ENCODE measurements at regions not wholly inside any gene's neighbourhood (a gene's known extent, or its start where the extent isn't known, plus 50 kb on each side); places are given as distances from the start of the nearest gene placed in this dataset.

GRCh38 chr5:173793648-173794548 lies 94.3 kb upstream of the CPEB4 start:
- Histone ChIP-seq H3K9ac (ENCODE audit: extremely low read depth, insufficient read length, low read length) (no peak overlapping the region), H4K8ac (replicated peaks; ENCODE audit: insufficient read length, low read depth, low read length) (no peak overlapping the region), H2AFZ (ENCODE audit: low read length) (no peak overlapping the region), H3K18ac (ENCODE audit: insufficient read length, low read depth, low read length) (no peak overlapping the region), H2BK15ac (ENCODE audit: low read depth, low read length) (no peak overlapping the region), H3K14ac (ENCODE audit: insufficient read depth, low read length) (no peak overlapping the region), H3K27ac (ENCODE audit: insufficient read length, low read depth, low read length) (no peak overlapping the region), H3K56ac (ENCODE audit: insufficient read length, low read depth, low read length) (no peak overlapping the region), H3T11ph (ENCODE audit: low read length) (no peak overlapping the region), H3K79me2 (ENCODE audit: insufficient read depth, low read length) (no peaks in the 10 kb centered on the region), H3K23me2 (ENCODE audit: insufficient read length, low read depth, low read length, poor library complexity, severe bottlenecking) (no peaks in the 10 kb centered on the region), H4K5ac (ENCODE audit: insufficient read length, low read depth, low read length) (no peak overlapping the region), H3K23ac (ENCODE audit: insufficient read length, low read depth, low read length) (no peak overlapping the region), H3K4ac (ENCODE audit: low read depth, low read length) (no peak overlapping the region), H3K27me3 (ENCODE audit: insufficient read depth, low read length) (no peaks in the 10 kb centered on the region), H3K9me3 (ENCODE audit: control insufficient read depth, low read depth, low read length) (no peaks in the 10 kb centered on the region), H2BK20ac (ENCODE audit: low read depth, low read length, poor library complexity, severe bottlenecking) (no peak overlapping the region), H3K4me1 (ENCODE audit: insufficient read depth, low read length) (no peaks in the 10 kb centered on the region; the same call in 1 of the 2 replicates), H2BK5ac (ENCODE audit: insufficient read length, low read length) (no peak overlapping the region), H4K91ac (ENCODE audit: insufficient read length, low read depth, low read length) (no peak overlapping the region), H2BK12ac (ENCODE audit: insufficient read length, low read depth, low read length) (no peak overlapping the region), H3K4me2 (ENCODE audit: insufficient read depth, insufficient read length, low read length) (no peak overlapping the region), H2BK120ac (ENCODE audit: low read depth, low read length, poor library complexity, severe bottlenecking) (no peak overlapping the region), H3K79me1 (ENCODE audit: insufficient read depth, low read depth, low read length, poor library complexity, severe bottlenecking) (no peaks in the 10 kb centered on the region), H2AK5ac (ENCODE audit: insufficient read length, low read length) (no peak overlapping the region), H4K20me1 (ENCODE audit: control insufficient read depth, insufficient read depth, insufficient read length) (no peaks in the 10 kb centered on the region)
- no peak overlapping the region for H3K4me3 Mint-ChIP-seq
- H3K9me3 Mint-ChIP-seq, result no peaks in the 10 kb centered on the region
- peaks cover 4% of the 10 kb centered on the region; the same call in 1 of the 2 replicates for H3K27me3 Mint-ChIP-seq (ENCODE audit: low read depth)
- no CpG with 5 or more reads among the region's 16 CpGs for WGBS (ENCODE audit: extremely low coverage, insufficient read length, low lambda C conversion rate)
- H3K4me1 Mint-ChIP-seq, result peaks cover 4 to 13% of the 10 kb centered on the region in 2 experiments
- TF ChIP-seq CTCF (conservative IDR thresholded peaks at IDR 0.05), result no peak
- H3K27ac Mint-ChIP-seq, result no peak overlapping the region
- no peaks in the 10 kb centered on the region for H3K36me3 Mint-ChIP-seq (ENCODE audit: insufficient read depth in 1 of 3, low read depth in 3 of 3)
- DNase-seq, result no peak

Measured in H9 (cell line).